PC-9 (cell line): ENCODE measurements at regions not wholly inside any gene's neighbourhood (a gene's known extent, or its start where the extent isn't known, plus 50 kb on each side); places are given as distances from the start of the nearest gene placed in this dataset.

Source experiments
- BruUV-seq: library from RNA; stranded (reverse); fragments of 400-500 nt; replicated peaks from 2 replicates; lab custom pipeline; 2021; lab: Mats Ljungman, UMichigan
- CTCF ChIA-PET: fragments of 300-600 bp; sonication (Branson Sonifier 250); formaldehyde crosslinking; loops from one replicate; lab custom pipeline; 2022; ENCODE audit warnings: antibody characterized with exemption; lab: Charles Lee
- POLR2A ChIA-PET: fragments of 300-600 bp; sonication (Branson Sonifier 250); formaldehyde crosslinking; loops from one replicate; lab custom pipeline; 2022; ENCODE audit warnings: antibody characterized with exemption; ENCODE audit not compliant: unreplicated experiment; lab: Charles Lee
- DNase-seq, 2 experiments: peaks; one replicate each; pipeline versions ENCODE4 v3.0.0 to v3.0.0-alpha.2; 2015 to 2022; ENCODE audit warnings: mixed read lengths in 1 of 2
- H2AFZ ChIP-seq: fragments of 200-600 bp; sonication (generic); 2 replicates; pipeline ENCODE4 v1.8.1; 2017; ENCODE audit warnings: antibody characterized with exemption
- H3F3A ChIP-seq: fragments of 200-600 bp; sonication (generic); 2 replicates; pipeline ENCODE4 v1.8.1; 2017; ENCODE audit warnings: antibody characterized with exemption, mild to moderate bottlenecking, low read depth; ENCODE audit not compliant: insufficient read depth
- H3K27ac ChIP-seq: fragments of 200-600 bp; sonication (generic); 2 replicates; pipeline ENCODE4 v1.6.1; 2016; ENCODE audit warnings: mixed run types
- H3K27me3 ChIP-seq: fragments of 200-600 bp; sonication (generic); 2 replicates; pipeline ENCODE4 v1.6.1; 2016; ENCODE audit warnings: low read depth, mixed run types; ENCODE audit not compliant: insufficient read depth
- H3K36me3 ChIP-seq: fragments of 200-600 bp; sonication (generic); 2 replicates; pipeline ENCODE4 v1.6.1; 2016; ENCODE audit warnings: low read depth, mixed run types
- H3K4me1 ChIP-seq: fragments of 200-600 bp; sonication (generic); replicated peaks from 2 replicates; pipeline ENCODE4 v1.6.1; 2016; ENCODE audit warnings: mixed run types; ENCODE audit not compliant: insufficient read depth
- H3K4me2 ChIP-seq: fragments of 200-600 bp; sonication (generic); 2 replicates; pipeline ENCODE4 v1.6.1; 2017; ENCODE audit warnings: mixed run types
- H3K4me3 ChIP-seq: fragments of 200-600 bp; sonication (generic); 2 replicates; pipeline ENCODE4 v1.6.1; 2016; ENCODE audit warnings: mixed run types
- H3K79me2 ChIP-seq: fragments of 200-600 bp; sonication (generic); 2 replicates; pipeline ENCODE4 v1.6.1; 2017; ENCODE audit warnings: low read depth, mixed run types
- H3K9me2 ChIP-seq: fragments of 200-600 bp; sonication (generic); 2 replicates; pipeline ENCODE4 v1.8.1; 2017; ENCODE audit warnings: mild to moderate bottlenecking; ENCODE audit not compliant: insufficient read depth
- H3K9me3 ChIP-seq: fragments of 200-600 bp; sonication (generic); 2 replicates; pipeline ENCODE4 v1.8.1; 2016; ENCODE audit warnings: low read depth; ENCODE audit not compliant: insufficient read depth
- H4K20me1 ChIP-seq: fragments of 200-600 bp; sonication (generic); 2 replicates; pipeline ENCODE4 v1.8.1; 2017; ENCODE audit not compliant: insufficient read depth
- CTCF ChIP-seq: fragments of 200-600 bp; sonication (generic); conservative IDR thresholded peaks from 2 replicates; pipeline ENCODE4 v1.6.1; 2017; ENCODE audit warnings: mixed run types, antibody characterized with exemption, mild to moderate bottlenecking, moderate library complexity
- EZH2 ChIP-seq: fragments of 200-600 bp; sonication (generic); IDR thresholded peaks from 2 replicates; pipeline ENCODE4 v1.8.0; 2017; ENCODE audit warnings: antibody characterized with exemption, low read depth
- intact Hi-C: fragments of 100-400 bp; cut with micrococcal nuclease; formaldehyde crosslinking; loops from one replicate; pipeline ENCODE4 v1.10.0; 2022; ENCODE audit not compliant: unreplicated experiment

- H3K9me3 ChIP-seq: no peaks in the 10 kb centered on the region; the same call in 1 of the 2 replicates
- no peak overlapping the region for H3K27ac ChIP-seq
- H3K4me1 ChIP-seq: peaks cover 10% of the 10 kb centered on the region
- 0 out of 2 replicates have a peak, but pooled peaks cover 7% of the 10 kb centered on the region for H3F3A ChIP-seq
- no peaks in the 10 kb centered on the region for H3K9me2 ChIP-seq
- H4K20me1 ChIP-seq: no peaks in the 10 kb centered on the region
- no peak overlapping the region for H3K4me3 ChIP-seq
- ChIA-PET CTCF (no interaction called here), POLR2A (no interaction called here)
- intact Hi-C loops: no loop called here
- DNase-seq: no peak
- no TSS peak for BruUV-seq
- H3K36me3 ChIP-seq: no peaks in the 10 kb centered on the region
- H3K79me2 ChIP-seq: no peaks in the 10 kb centered on the region
- no peak overlapping the region for H3K4me2 ChIP-seq
- no peak for TF ChIP-seq CTCF
- no peak for TF ChIP-seq EZH2
- H3K27me3 ChIP-seq: no peaks in the 10 kb centered on the region
- no peak overlapping the region for H2AFZ ChIP-seq
Observed at GRCh38 chr9:26742828-26743476, 149.7 kb downstream of the CAAP1 start.

GRCh38 chr9:26735160-26735559 is 157.4 kb downstream of the CAAP1 start:
- no peak overlapping the region for H3K27ac ChIP-seq
- H4K20me1 ChIP-seq: no peaks in the 10 kb centered on the region
- H3K9me2 ChIP-seq: no peaks in the 10 kb centered on the region
- intact Hi-C loops: no loop called here
- no peaks in the 10 kb centered on the region for H3K79me2 ChIP-seq
- no peaks in the 10 kb centered on the region for H3K27me3 ChIP-seq
- ChIA-PET POLR2A (no interaction called here), CTCF (no interaction called here)
- H3K4me2 ChIP-seq: no peak overlapping the region
- TF ChIP-seq EZH2 (no peak), CTCF (no peak)
- no peak overlapping the region for H2AFZ ChIP-seq
- no peaks in the 10 kb centered on the region for H3K36me3 ChIP-seq
- no TSS peak for BruUV-seq
- no peak for DNase-seq
- H3K4me1 ChIP-seq: no peaks in the 10 kb centered on the region
- no peaks in the 10 kb centered on the region for H3K9me3 ChIP-seq
- H3K4me3 ChIP-seq: no peak overlapping the region
- no peaks in the 10 kb centered on the region for H3F3A ChIP-seq

DNA sequence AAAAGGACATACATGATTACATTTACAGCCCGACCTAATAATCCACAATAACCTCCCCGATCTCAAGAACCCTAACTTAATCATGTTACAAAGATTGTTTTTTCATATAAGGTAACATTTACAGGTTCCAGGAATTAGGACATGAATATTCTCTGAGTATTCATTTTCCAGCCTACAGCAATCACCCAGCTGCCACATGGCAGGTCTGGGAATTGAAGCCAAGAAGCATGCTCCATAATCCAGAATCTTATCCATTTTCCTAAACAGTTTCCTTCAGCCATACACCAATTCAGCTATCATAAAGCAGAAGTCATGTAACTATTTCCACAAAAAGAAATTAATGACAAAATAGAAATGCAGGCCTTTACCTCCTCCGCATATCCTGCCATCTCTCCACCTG is 163.4 kb downstream of the CAAP1 start:
- H3K9me3 ChIP-seq: no peaks in the 10 kb centered on the region
- H3K4me3 ChIP-seq: no peak overlapping the region
- ChIA-PET POLR2A (no interaction called here), CTCF (no interaction called here)
- H3F3A ChIP-seq: no peaks in the 10 kb centered on the region
- no peaks in the 10 kb centered on the region for H3K36me3 ChIP-seq
- H3K79me2 ChIP-seq: no peaks in the 10 kb centered on the region
- BruUV-seq: no TSS peak
- H3K27ac ChIP-seq: no peak overlapping the region
- H3K9me2 ChIP-seq: no peaks in the 10 kb centered on the region
- no peak for DNase-seq
- TF ChIP-seq EZH2: no peak
- TF ChIP-seq CTCF: no peak
- no peak overlapping the region for H3K4me2 ChIP-seq
- no peaks in the 10 kb centered on the region for H4K20me1 ChIP-seq
- H3K27me3 ChIP-seq: no peaks in the 10 kb centered on the region
- intact Hi-C loops: no loop called here
- H2AFZ ChIP-seq: no peak overlapping the region
- H3K4me1 ChIP-seq: no peaks in the 10 kb centered on the region
